Right lobe of liver (tissue), 4 donors: ENCODE measurements at regions not wholly inside any gene's neighbourhood (a gene's known extent, or its start where the extent isn't known, plus 50 kb on each side); places are given as distances from the start of the nearest gene placed in this dataset.

Source experiments
- CTCF ChIP-seq, 4 donors: fragments of 200-600 bp in 3 of 4; fragments of 450-650 bp in 1 of 4; IDR thresholded peaks; one replicate each; pipeline versions ENCODE4 v1.5.1 to v1.8.0; 2016 to 2022; ENCODE audit warnings: antibody characterized with exemption in 4 of 4, mild to moderate bottlenecking in 2 of 4
- POLR2A ChIP-seq: fragments of 450-650 bp; IDR thresholded peaks from one replicate; pipeline ENCODE4 v1.6.1; 2017; ENCODE audit warnings: antibody characterized with exemption, mild to moderate bottlenecking
- donor health status: DM: no; HTN: no; CAD: no.
- donor health status: DM: no; HTN: no; CAD: no.
- donor health status: DM: no; HTN: yes; CAD: no.

- TF ChIP-seq CTCF (IDR thresholded peaks at IDR 0.05) (no peak), POLR2A (no peak)
Observed at GRCh38 chr14:98816720-98817119, 455.3 kb downstream of the BCL11B start.
